Caki2 (cell line): ENCODE measurements at regions not wholly inside any gene's neighbourhood (a gene's known extent, or its start where the extent isn't known, plus 50 kb on each side); places are given as distances from the start of the nearest gene placed in this dataset.

Source experiments
- DNase-seq: peaks from one replicate; pipeline ENCODE4 v3.0.0-alpha.2; 2015; ENCODE audit warnings: low read depth
- in situ Hi-C: cut with HindIII; loops from 2 replicates; pipeline ENCODE4 v1.10.0; 2016; ENCODE audit warnings: low sequenced_read_pairs, low pct_unique_long_range_greater_than_20kb, mixed read lengths

DNA sequence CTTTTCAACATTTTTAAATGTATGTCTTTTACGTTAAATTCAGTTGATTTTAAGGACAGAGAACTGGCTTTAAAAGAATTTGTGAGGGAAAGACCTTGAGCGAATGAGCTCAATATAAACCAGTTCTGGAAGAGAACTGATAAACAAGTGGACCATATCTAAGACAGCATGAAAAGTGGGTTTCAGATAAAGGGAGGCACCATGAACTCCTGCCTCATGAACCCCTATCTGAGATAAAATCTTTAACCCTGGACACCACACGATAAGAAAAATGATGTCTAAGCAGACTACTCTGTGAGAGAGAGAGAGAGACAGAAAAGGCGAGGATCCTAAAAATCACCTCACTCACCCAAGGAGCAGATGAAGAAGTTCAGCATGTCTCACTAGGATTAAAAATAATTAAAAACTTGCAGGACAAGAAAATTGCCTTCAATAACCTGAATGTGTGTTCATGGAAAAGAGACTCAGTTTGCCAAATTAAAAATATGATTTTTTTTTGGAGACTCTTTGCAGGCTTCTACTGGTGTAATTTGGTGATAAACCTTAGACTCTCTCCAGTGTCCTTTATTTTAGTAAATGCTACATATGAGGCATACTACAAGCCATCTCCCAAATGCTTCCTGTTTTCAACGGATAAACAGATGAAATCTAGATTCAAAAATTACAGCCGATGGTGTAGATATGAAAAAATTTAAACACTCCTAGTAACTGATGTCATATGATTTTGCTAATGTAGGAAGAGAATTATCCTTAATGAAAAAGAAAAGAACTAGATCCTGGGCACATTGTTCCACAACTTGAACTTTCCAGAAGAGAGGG lies 299.5 kb downstream of the ADGB start:
- in situ Hi-C loops = no loop called here
- DNase-seq = no peak

DNA sequence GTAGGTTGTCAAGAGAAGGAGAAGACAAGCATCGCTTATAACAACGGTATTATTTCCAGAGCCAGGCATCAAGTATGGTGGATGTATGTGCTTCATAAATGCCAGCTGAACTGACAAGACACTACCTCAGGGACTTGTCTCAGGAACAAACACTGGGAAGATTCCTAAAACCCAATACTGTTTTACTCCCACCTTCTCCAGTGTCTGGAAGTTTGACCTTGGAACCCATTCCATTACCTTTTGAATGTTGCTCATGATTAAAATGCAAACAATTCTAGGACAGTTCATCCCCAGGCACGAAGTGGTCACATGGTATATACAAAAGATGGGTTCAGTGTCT lies 300.1 kb downstream of the ADGB start:
- in situ Hi-C loops = no loop called here
- DNase-seq = no peak

GRCh38 chr6:146901940-146902816 lies 302.0 kb upstream of the STXBP5 start:
- peak; percentile 23 for DNase-seq
- in situ Hi-C loops = no loop called here

DNA sequence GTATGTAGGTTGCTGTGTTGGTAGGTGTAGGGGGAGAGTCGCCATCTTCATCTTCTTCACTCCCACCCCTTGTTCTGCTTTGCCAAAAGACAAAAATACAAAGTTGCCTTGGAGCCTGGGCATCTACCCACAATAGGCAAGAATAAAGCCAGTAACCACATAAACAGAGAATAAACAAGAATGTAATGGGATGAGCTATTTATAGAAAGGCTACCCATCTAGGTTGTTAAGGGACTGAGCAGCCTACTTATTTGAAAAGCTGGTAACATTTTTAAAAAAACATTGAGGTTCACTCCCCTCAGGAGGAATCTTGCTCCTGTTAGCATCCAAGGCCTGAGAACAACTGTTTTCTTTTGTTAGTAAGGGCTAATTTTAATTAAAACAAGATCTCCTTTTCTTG lies 301.4 kb upstream of the STXBP5 start:
- in situ Hi-C loops = no loop called here
- DNase-seq = no peak

DNA sequence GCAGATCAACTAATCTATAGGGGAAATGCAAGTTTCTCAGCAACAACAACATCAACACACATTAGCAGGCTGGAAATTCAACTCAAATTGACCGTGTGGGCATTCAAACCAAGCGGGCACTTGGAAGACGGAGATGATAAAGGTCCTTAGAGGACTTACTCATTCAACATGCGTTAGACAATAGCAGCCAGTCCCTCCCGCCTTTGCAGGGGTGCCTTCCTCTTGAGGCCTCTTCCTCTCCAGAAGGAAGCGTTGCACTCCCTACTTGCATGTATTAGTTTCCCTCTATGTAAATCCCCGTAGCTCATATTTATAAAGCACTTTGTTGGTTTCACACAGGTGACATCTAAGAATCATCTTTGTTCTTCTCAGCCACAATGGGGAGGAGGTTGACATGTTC lies 300.8 kb upstream of the STXBP5 start:
- in situ Hi-C loops = no loop called here
- no peak for DNase-seq

DNA sequence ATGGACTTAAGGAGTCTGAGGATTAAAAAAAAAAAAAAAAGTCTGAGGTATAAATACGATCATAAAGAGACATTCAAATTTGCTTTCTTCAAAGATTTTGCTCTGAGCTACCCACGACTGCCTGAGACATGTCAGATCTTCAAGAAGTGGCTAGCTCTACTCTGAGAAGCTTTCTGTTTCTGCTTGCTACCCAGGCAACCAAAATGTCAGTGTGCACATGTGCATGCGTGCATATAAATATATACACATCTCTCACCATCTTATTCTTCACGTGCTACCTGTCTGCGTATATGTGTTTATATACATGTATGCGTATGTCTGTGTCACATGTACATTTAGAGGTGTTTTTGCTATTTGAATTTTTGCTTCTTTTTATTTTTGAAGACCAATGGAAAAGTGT lies 299.6 kb upstream of the STXBP5 start:
- in situ Hi-C loops = no loop called here
- DNase-seq = no peak

GRCh38 chr6:146905181-146905704 lies 299.0 kb upstream of the STXBP5 start:
- in situ Hi-C loops = no loop called here
- peak; percentile 77 for DNase-seq

- no peak for DNase-seq
- in situ Hi-C loops = no loop called here
These were observed 295.4 kb upstream of the STXBP5 start for GRCh38 chr6:146908786-146909185.

GRCh38 chr6:146909376-146909775 lies 294.8 kb upstream of the STXBP5 start:
- in situ Hi-C loops = no loop called here
- DNase-seq = peak; percentile 78

- no peak for DNase-seq
- in situ Hi-C loops = no loop called here
These were observed 294.3 kb upstream of the STXBP5 start for GRCh38 chr6:146909886-146910285.

DNA sequence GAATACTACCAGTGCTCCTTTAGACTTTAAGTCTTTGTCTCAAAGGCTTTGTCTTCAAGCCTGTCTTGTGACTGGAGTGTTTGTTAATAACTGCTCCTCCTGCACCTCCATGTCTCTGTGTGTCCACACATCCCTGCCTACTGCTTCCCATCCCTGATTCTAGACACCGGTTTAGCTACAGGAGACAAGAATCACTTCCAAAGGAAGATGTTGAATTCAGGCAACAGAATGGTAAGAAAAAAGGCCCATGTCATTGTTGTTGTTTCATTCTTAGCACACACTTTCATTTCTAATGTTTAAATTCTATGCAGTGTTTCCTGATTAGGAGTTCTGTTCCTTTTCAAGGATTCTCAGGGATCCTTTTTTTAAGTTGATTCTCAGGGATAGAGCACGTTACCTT lies 293.6 kb upstream of the STXBP5 start:
- in situ Hi-C loops = no loop called here
- no peak for DNase-seq

GRCh38 chr6:146911635-146912215 lies 292.5 kb upstream of the STXBP5 start:
- DNase-seq = no peak
- in situ Hi-C loops = no loop called here

DNA sequence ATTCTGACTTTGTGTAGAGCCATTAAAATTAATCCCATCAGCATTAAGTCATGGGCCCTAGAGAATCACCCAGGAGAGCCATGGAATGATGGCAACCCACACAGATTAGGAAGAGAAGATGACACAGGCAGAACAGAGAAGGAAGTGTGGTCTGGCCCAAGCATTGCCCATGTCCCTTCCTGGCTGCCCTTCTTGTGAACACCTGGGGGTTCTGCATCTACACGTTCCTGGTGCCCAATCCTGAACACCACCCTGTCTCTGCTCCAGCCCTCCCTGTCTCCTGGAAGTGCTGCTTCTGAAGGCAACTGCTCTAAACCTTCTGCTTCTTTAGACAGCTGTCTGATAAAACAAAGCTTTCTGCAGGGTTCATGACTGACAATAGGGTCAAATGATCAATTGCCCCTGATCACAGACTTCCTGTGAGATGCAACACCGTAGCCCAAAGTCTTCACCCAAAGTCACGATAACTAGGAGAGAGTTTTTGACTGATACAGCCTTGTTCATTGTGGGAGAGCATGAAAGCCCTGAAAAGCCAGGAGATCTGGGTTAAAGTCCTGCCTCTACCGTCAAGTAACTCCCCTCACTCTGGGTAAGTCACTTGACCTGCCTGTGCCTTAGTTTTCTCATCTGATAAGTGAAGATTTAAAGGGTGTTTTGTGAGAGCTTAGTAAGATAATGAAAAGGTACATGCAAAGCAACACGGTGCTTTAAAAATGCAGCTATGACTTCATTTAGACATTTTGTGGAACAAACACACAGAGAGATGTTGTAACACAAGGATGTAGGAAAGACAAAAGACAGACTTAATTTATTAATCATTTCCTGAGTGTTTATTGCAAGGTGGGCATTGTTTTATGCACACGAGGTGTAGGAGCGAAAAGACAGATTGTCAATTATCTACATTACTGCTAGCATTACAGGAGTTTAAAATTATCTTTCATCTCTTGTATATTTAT lies 291.2 kb upstream of the STXBP5 start:
- DNase-seq = no peak
- in situ Hi-C loops = no loop called here

DNA sequence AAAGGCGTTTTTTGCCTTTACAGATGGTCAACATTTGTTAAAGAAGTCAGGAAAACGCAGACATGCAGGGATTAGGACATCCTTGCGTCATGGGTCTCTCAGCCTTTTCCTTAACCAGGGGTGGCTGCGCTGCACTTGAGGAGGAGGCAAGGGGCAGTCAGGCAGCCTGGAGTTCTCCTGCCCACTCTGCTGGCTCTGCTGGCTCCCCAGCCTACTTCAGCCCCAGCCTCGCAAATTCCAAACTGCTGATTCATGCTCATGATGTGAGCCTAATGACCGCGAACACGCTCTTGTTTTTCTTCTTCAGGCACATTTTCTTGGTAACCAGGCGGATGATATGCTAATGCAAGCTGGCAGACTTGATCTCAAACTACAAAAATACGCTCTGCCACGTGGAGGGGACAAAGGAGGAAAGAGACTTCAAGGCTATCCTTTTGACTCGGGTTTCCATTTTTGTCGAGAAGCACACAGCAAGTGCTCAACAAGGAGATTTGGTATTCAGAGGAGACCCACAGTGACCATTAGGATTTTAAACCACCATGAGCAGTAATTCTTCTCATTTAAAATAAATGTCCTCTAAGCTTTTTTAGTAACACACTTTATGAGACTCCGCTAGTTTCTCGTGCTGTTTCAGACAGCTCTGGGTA lies 290.3 kb upstream of the STXBP5 start:
- peak; percentile 99 for DNase-seq
- in situ Hi-C loops = no loop called here

GRCh38 chr6:146914489-146915483 lies 289.4 kb upstream of the STXBP5 start:
- DNase-seq = peak; percentile 87
- in situ Hi-C loops = no loop called here

DNA sequence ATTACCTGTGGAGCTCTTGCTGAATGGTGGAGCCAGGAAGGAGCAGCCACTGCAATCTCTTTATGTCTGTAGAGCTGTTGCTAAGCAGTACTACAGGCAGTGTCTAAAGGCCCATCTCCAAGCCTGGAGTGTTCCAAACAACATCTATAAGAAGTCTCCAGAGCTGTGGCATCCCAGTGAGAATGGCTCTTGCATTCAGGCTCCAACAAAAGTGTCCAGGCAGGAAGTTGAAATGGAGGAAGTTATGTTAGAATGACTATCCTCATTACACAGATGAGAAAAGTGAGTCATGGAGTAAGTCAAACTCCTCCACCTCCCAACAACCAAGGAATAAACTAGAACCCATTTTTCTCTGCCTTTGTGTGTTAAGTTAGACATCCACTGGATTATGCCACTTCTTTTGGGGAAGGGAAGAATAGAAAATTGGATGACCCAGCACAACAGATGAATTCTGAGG lies 288.5 kb upstream of the STXBP5 start:
- no peak for DNase-seq
- in situ Hi-C loops = no loop called here
